ENCODE measurements at regions not wholly inside any gene's neighbourhood (a gene's known extent, or its start where the extent isn't known, plus 50 kb on each side); places are given as distances from the start of the nearest gene placed in this dataset.

GRCh38 chr1:34701326-34702060 is 53.4 kb upstream of the GJB5 start:
- in situ Hi-C loops (cut with MboI; ENCODE audit: low pct_unique_long_range_greater_than_20kb in 2 of 9, low sequenced_read_pairs in 9 of 9, unreplicated experiment in 9 of 9): no loop called here
- no peak for ATAC-seq (replicated peaks in 6 of 8)
- Histone ChIP-seq H3K4me1 (replicated peaks in 1 of 2) (peaks cover 6 to 19% of the 10 kb centered on the region in 2 donors), H3K27ac (no peak overlapping the region), H3K4me3 (no peak overlapping the region)
- 0 to 85% (median 72%) methylated on average over 2 to 5 of the region's 5 CpGs for WGBS, 10 experiments

Data from motor neuron (in vitro differentiated cells).